ENCODE measurements at regions not wholly inside any gene's neighbourhood (a gene's known extent, or its start where the extent isn't known, plus 50 kb on each side); places are given as distances from the start of the nearest gene placed in this dataset.

GRCh38 chr6:26194329-26194701 is 107.1 kb downstream of the HFE start:
- Histone ChIP-seq H3K9me3 (no peaks in the 10 kb centered on the region), H3K4me1 (peaks cover 10% of the 10 kb centered on the region), H3K36me3 (ENCODE audit: insufficient read depth in 1 of 2, low read depth in 1 of 2) (no peaks in the 10 kb centered on the region), H3K27me3 (ENCODE audit: insufficient read depth in 3 of 3, low read length in 2 of 3) (peaks cover 0 to 81% (median 23%) of the 10 kb centered on the region in 3 donors), H3K4me3 (peak overlapping the region; percentile 67), H3K27ac (peak overlapping the region; percentile 76)
- ATAC-seq (no peak), DNase-seq (no peak)
- intact Hi-C loops (cut with DNase I): no loop called here
- TF ChIP-seq CTCF (IDR thresholded peaks at IDR 0.05): no peak
- WGBS, 3 donors: 67 to 74% (median 67%) methylated on average over 3 of the region's 3 CpGs

- no peak for TF ChIP-seq CTCF (IDR thresholded peaks at IDR 0.05)
- 10 to 14% (median 11%) methylated on average over 8 of the region's 8 CpGs for WGBS, 3 donors
- no peaks in the 10 kb centered on the region for H3K9me3 ChIP-seq
- H3K4me1 ChIP-seq: peaks cover 8% of the 10 kb centered on the region
- no peaks in the 10 kb centered on the region for H3K36me3 ChIP-seq (ENCODE audit: insufficient read depth in 1 of 2, low read depth in 1 of 2)
- peak overlapping the region; percentile 76 for H3K27ac ChIP-seq
- intact Hi-C loops (cut with DNase I): loop anchor here in 1 of 2 donors (5.0 kb wide), 2 partner anchors 37 to 77 kb away; a partner anchor contains a TSS
- no peak for ATAC-seq
- H3K27me3 ChIP-seq (ENCODE audit: insufficient read depth in 3 of 3, low read length in 2 of 3): peaks cover 0 to 81% (median 28%) of the 10 kb centered on the region in 3 donors
- DNase-seq: no peak
- H3K4me3 ChIP-seq: peak overlapping the region; percentile 67
These were observed 107.7 kb downstream of the HFE start for GRCh38 chr6:26194816-26195375.

GRCh38 chr6:26195376-26195923 is 108.2 kb downstream of the HFE start:
- H3K4me1 ChIP-seq: peaks cover 8% of the 10 kb centered on the region

GRCh38 chr6:26195924-26196845 is 109.0 kb downstream of the HFE start:
- H3K36me3 ChIP-seq (ENCODE audit: insufficient read depth in 1 of 2, low read depth in 1 of 2): no peaks in the 10 kb centered on the region
- peak overlapping the region; percentile 67 for H3K4me3 ChIP-seq
- no peak for DNase-seq
- ATAC-seq: no peak
- H3K27ac ChIP-seq: peak overlapping the region; percentile 76
- H3K4me1 ChIP-seq: peaks cover 8% of the 10 kb centered on the region
- no peak for TF ChIP-seq CTCF (IDR thresholded peaks at IDR 0.05)
- no peaks in the 10 kb centered on the region for H3K9me3 ChIP-seq
- intact Hi-C loops (cut with DNase I): loop anchor here in 1 of 2 donors (5.0 kb wide), 2 partner anchors 36 to 76 kb away; a partner anchor contains a TSS
- peaks cover 0 to 86% (median 32%) of the 10 kb centered on the region in 3 donors for H3K27me3 ChIP-seq (ENCODE audit: insufficient read depth in 3 of 3, low read length in 2 of 3)
- WGBS, 3 donors: 28 to 40% (median 30%) methylated on average over 28 of the region's 28 CpGs

More at GRCh38 chr6:26195376-26195923, 108.2 kb downstream of the HFE start:
- ATAC-seq: peak; percentile 68 to 78 (median 70)
- peak overlapping the region; percentile 76 for H3K27ac ChIP-seq
- H3K4me3 ChIP-seq: peak overlapping the region; percentile 67
- H3K36me3 ChIP-seq (ENCODE audit: insufficient read depth in 1 of 2, low read depth in 1 of 2): no peaks in the 10 kb centered on the region
- peak; percentile 81 to 87 for DNase-seq
- H3K27me3 ChIP-seq (ENCODE audit: insufficient read depth in 3 of 3, low read length in 2 of 3): peaks cover 0 to 81% (median 29%) of the 10 kb centered on the region in 3 donors
- no peaks in the 10 kb centered on the region for H3K9me3 ChIP-seq
- WGBS, 3 donors: 6 to 15% (median 6%) methylated on average over 23 of the region's 23 CpGs
- intact Hi-C loops (cut with DNase I): loop anchor here in 1 of 2 donors (5.0 kb wide), 2 partner anchors 37 to 77 kb away; a partner anchor contains a TSS
- no peak for TF ChIP-seq CTCF (IDR thresholded peaks at IDR 0.05)

All from psoas muscle (tissue), 7 donors.